Panc1 (cell line): ENCODE measurements at regions not wholly inside any gene's neighbourhood (a gene's known extent, or its start where the extent isn't known, plus 50 kb on each side); places are given as distances from the start of the nearest gene placed in this dataset.
"Not testable (repeated sequence)": the region's sequence is repeated elsewhere in the genome, so short reads cannot be mapped to it uniquely, and the experiment has no call there.

Experiments used
- POLR2AphosphoS5 ChIP-seq: IDR thresholded peaks from 2 replicates; pipeline ENCODE4 v1.6.1; 2012; ENCODE audit warnings: mild to moderate bottlenecking, low read depth, low read length, moderate library complexity
- TF ChIP-seq, protein P1 (sequence below): fragments of 450-650 bp; IDR thresholded peaks from 2 replicates; pipeline ENCODE4 v1.5.1; 2017; ENCODE audit warnings: mild to moderate bottlenecking

DNA sequence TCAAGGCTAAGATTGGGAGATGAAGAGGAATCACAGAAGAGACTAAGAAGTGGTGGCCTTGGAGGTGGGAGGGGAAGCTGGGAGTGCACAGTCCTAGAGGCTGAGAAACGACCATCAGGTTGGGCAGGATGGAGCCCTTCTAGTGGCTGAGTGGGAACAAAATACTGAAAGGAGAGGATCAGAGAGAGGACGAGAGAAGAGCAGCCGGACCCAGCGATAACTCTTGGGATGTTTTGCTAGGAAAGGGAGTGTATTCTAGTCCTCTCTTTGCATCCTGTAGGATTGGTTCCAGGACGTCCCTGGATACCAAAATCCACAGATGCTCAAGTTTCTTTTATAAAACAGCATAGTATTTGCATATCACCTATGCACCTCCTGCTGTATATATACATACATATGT, 143.8 kb downstream of the CRLF3 start:
- not testable (repeated sequence) for TF ChIP-seq POLR2AphosphoS5
- TF ChIP-seq, protein P1, sequence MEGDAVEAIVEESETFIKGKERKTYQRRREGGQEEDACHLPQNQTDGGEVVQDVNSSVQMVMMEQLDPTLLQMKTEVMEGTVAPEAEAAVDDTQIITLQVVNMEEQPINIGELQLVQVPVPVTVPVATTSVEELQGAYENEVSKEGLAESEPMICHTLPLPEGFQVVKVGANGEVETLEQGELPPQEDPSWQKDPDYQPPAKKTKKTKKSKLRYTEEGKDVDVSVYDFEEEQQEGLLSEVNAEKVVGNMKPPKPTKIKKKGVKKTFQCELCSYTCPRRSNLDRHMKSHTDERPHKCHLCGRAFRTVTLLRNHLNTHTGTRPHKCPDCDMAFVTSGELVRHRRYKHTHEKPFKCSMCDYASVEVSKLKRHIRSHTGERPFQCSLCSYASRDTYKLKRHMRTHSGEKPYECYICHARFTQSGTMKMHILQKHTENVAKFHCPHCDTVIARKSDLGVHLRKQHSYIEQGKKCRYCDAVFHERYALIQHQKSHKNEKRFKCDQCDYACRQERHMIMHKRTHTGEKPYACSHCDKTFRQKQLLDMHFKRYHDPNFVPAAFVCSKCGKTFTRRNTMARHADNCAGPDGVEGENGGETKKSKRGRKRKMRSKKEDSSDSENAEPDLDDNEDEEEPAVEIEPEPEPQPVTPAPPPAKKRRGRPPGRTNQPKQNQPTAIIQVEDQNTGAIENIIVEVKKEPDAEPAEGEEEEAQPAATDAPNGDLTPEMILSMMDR, result not testable (repeated sequence)
